ENCODE measurements at regions not wholly inside any gene's neighbourhood (a gene's known extent, or its start where the extent isn't known, plus 50 kb on each side); places are given as distances from the start of the nearest gene placed in this dataset.

DNA sequence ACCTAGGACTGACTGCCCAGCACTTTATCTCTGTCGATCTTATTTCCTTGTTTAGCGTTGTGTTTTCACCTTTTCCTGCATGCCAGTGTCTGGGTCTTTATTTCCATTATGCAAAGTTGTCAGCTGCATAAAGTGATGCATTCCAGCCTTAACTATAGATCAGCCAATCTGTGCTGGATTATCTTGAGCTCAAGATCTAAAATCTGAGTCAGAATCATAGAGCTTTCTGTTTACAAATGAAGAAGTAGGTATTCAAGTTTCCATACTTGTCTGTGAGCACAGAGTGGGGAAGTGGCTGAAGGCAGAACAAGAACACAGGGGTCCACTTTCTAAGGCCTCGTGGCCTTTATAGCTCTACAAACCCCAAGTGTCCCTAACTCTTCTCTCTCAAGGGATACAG, 82.4 kb upstream of the PLCL2 start:
- no peaks in the 10 kb centered on the region for H4K20me1 ChIP-seq (ENCODE audit: insufficient read depth, low read length)
- H3K14ac ChIP-seq (replicated peaks; ENCODE audit: low read depth, low read length): no peak overlapping the region
- no peak overlapping the region for H2BK5ac ChIP-seq (ENCODE audit: low read depth, low read length, poor library complexity, severe bottlenecking)
- no peak overlapping the region for H2BK120ac ChIP-seq (ENCODE audit: low read depth, low read length)
- H2AFZ ChIP-seq (replicated peaks; ENCODE audit: low read length, poor library complexity): no peak overlapping the region
- DNase-seq: no peak
- CTCF ChIA-PET: no interaction called here
- H3K56ac ChIP-seq (ENCODE audit: extremely low read depth, insufficient read depth, low read length): no peak overlapping the region
- no peak overlapping the region for H2BK15ac ChIP-seq (ENCODE audit: low read depth, low read length)
- H3K4me2 ChIP-seq (ENCODE audit: low read depth, low read length): no peak overlapping the region
- BruUV-seq (replicated peaks): no TSS peak
- no peak overlapping the region for H3K9ac ChIP-seq (ENCODE audit: low read depth, low read length)
- no peak overlapping the region for H2AK5ac ChIP-seq (ENCODE audit: low read depth, low read length)
- no peak overlapping the region for H3K4me3 ChIP-seq (ENCODE audit: insufficient read depth, low read depth, low read length)
- H3K9me3 ChIP-seq (ENCODE audit: control insufficient read depth, insufficient read depth, low read length): no peaks in the 10 kb centered on the region
- no peak overlapping the region for H3K4ac ChIP-seq (ENCODE audit: low read depth, low read length)
- H4K8ac ChIP-seq (ENCODE audit: low read depth in 2 of 2, low read length in 2 of 2): no peak overlapping the region
- in situ Hi-C loops (cut with MboI; ENCODE audit: low sequenced_read_pairs): no loop called here
- H3K23ac ChIP-seq (ENCODE audit: low read depth, low read length): no peak overlapping the region
- no peaks in the 10 kb centered on the region; the same call in 1 of the 2 replicates for H3K27me3 ChIP-seq (ENCODE audit: control insufficient read depth, insufficient read depth, low read length)
- H4K91ac ChIP-seq (ENCODE audit: insufficient read depth, low read depth, low read length): no peak overlapping the region
- intact Hi-C loops (cut with micrococcal nuclease): no loop called here
- no peaks in the 10 kb centered on the region for H3K36me3 ChIP-seq (ENCODE audit: control insufficient read depth, insufficient read depth, low read length)
- H3K27ac ChIP-seq (ENCODE audit: insufficient read depth, low read length): no peak overlapping the region
- dilution Hi-C loops (cut with HindIII; ENCODE audit: low sequenced_read_pairs, unreplicated experiment): no loop called here
- H3K9me1 ChIP-seq (ENCODE audit: insufficient read depth, low read length): no peaks in the 10 kb centered on the region
- POLR2A ChIA-PET (ENCODE audit: unreplicated experiment): no interaction called here
- H2BK20ac ChIP-seq (ENCODE audit: low read depth, low read length): no peak overlapping the region
- no peak overlapping the region for H2AK9ac ChIP-seq (replicated peaks; ENCODE audit: low read depth, low read length, poor library complexity)
- no peak for ATAC-seq (ENCODE audit: low read depth)
- no peaks in the 10 kb centered on the region for H3K79me1 ChIP-seq (ENCODE audit: low read depth in 1 of 2, low read length in 2 of 2)
- TF ChIP-seq POLR2A (IDR thresholded peaks at IDR 0.05; ENCODE audit: low read depth, low read length): no peak
- TF ChIP-seq FOS (IDR thresholded peaks at IDR 0.05; ENCODE audit: low read depth, low read length): no peak
- no peak for TF ChIP-seq CEBPB (IDR thresholded peaks at IDR 0.05; ENCODE audit: low read depth, low read length)
- TF ChIP-seq RCOR1 (IDR thresholded peaks at IDR 0.05; ENCODE audit: insufficient replicate concordance, low read length): no peak
- TF ChIP-seq, protein P1, sequence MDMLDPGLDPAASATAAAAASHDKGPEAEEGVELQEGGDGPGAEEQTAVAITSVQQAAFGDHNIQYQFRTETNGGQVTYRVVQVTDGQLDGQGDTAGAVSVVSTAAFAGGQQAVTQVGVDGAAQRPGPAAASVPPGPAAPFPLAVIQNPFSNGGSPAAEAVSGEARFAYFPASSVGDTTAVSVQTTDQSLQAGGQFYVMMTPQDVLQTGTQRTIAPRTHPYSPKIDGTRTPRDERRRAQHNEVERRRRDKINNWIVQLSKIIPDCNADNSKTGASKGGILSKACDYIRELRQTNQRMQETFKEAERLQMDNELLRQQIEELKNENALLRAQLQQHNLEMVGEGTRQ (IDR thresholded peaks at IDR 0.05; ENCODE audit: low read depth, low read length): no peak
- TF ChIP-seq RFX5 (IDR thresholded peaks at IDR 0.05; ENCODE audit: low read depth, low read length): no peak
- TF ChIP-seq, protein P2, sequence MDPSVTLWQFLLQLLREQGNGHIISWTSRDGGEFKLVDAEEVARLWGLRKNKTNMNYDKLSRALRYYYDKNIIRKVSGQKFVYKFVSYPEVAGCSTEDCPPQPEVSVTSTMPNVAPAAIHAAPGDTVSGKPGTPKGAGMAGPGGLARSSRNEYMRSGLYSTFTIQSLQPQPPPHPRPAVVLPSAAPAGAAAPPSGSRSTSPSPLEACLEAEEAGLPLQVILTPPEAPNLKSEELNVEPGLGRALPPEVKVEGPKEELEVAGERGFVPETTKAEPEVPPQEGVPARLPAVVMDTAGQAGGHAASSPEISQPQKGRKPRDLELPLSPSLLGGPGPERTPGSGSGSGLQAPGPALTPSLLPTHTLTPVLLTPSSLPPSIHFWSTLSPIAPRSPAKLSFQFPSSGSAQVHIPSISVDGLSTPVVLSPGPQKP (IDR thresholded peaks at IDR 0.05; ENCODE audit: borderline replicate concordance, low read depth, low read length): no peak
- no peak for TF ChIP-seq CHD1 (IDR thresholded peaks at IDR 0.05; ENCODE audit: low read depth, low read length)
- no peak for TF ChIP-seq MAFK (IDR thresholded peaks at IDR 0.05; ENCODE audit: low read depth, low read length)
- TF ChIP-seq RAD21 (IDR thresholded peaks at IDR 0.05; ENCODE audit: low read length): no peak
- TF ChIP-seq BHLHE40 (IDR thresholded peaks at IDR 0.05; ENCODE audit: low read depth, low read length): no peak
- no peak for TF ChIP-seq NFE2L2 (IDR thresholded peaks at IDR 0.05; ENCODE audit: low read depth, low read length)
- TF ChIP-seq MXI1 (IDR thresholded peaks at IDR 0.05; ENCODE audit: borderline replicate concordance, low read depth, low read length): no peak
- no peak for TF ChIP-seq MAZ (IDR thresholded peaks at IDR 0.05; ENCODE audit: borderline replicate concordance, low read depth, low read length)
- TF ChIP-seq, protein P3, sequence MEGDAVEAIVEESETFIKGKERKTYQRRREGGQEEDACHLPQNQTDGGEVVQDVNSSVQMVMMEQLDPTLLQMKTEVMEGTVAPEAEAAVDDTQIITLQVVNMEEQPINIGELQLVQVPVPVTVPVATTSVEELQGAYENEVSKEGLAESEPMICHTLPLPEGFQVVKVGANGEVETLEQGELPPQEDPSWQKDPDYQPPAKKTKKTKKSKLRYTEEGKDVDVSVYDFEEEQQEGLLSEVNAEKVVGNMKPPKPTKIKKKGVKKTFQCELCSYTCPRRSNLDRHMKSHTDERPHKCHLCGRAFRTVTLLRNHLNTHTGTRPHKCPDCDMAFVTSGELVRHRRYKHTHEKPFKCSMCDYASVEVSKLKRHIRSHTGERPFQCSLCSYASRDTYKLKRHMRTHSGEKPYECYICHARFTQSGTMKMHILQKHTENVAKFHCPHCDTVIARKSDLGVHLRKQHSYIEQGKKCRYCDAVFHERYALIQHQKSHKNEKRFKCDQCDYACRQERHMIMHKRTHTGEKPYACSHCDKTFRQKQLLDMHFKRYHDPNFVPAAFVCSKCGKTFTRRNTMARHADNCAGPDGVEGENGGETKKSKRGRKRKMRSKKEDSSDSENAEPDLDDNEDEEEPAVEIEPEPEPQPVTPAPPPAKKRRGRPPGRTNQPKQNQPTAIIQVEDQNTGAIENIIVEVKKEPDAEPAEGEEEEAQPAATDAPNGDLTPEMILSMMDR (conservative IDR thresholded peaks at IDR 0.05; ENCODE audit: low read depth, low read length): no peak
- no peaks in the 10 kb centered on the region for H3K4me1 ChIP-seq (ENCODE audit: control insufficient read depth, insufficient read depth, low read length)
- WGBS, 2 experiments (ENCODE audit: extremely low coverage in 2 of 2, insufficient read length in 1 of 2): 60% methylated on average over 1 of the region's 3 CpGs; no CpG with 5 or more reads in 1 of the 2 experiments
- no peak overlapping the region for H4K5ac ChIP-seq (ENCODE audit: low read depth, low read length)
- no peak overlapping the region for H3K18ac ChIP-seq (ENCODE audit: low read depth, low read length)

All from IMR-90 (cell line).